ENCODE measurements at regions not wholly inside any gene's neighbourhood (a gene's known extent, or its start where the extent isn't known, plus 50 kb on each side); places are given as distances from the start of the nearest gene placed in this dataset.

- TF ChIP-seq REST (IDR thresholded peaks at IDR 0.05; ENCODE audit: unreplicated experiment): no peak
- no peak for TF ChIP-seq JUNB (IDR thresholded peaks at IDR 0.05; ENCODE audit: unreplicated experiment)
- no peak for TF ChIP-seq CREB1 (CRISPR knock-in tag; IDR thresholded peaks at IDR 0.05; ENCODE audit: low read depth)
- no peak for TF ChIP-seq ZNF331 (CRISPR knock-in tag; IDR thresholded peaks at IDR 0.05; ENCODE audit: low read depth)
- TF ChIP-seq STAT1 (IDR thresholded peaks at IDR 0.05; ENCODE audit: unreplicated experiment): no peak
- TF ChIP-seq EZH2 (IDR thresholded peaks at IDR 0.05; ENCODE audit: low read depth, unreplicated experiment): no peak
Observed at GRCh38 chr21:33978585-33978984, 63.0 kb upstream of the ATP5PO start (continued).

DNA sequence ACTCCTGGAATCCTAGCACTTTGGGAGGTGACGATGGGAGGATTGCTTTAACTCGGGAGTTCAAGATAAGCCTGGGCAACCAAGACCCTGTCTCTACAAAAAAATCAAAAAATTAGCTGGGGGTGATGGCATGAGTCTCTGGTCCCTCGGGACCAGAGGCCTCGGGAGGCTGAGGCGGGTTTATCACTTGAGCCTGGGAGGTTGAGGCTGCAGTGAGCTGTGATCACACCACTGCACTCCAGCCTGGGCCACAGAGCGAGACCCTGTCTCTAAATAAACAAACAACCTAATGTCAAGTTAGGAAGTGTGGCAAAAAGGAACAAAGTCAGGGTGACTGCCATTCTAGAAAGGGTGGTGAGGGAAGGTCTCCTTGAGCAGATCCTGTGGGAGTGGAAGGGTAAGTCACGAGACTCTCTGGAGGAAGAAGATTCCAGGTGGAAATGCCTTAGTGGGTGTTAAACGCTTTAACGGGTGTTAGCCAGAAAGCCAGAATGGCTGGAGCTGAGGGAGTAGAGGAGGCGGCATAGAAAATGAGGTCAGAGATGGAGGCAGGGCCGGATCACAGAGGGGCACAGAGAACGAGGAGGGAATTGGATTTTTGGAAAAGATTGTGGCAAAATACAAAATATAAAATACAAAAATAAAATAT lies 62.2 kb upstream of the ATP5PO start:
- H3K9me2 ChIP-seq (ENCODE audit: insufficient read depth): no peaks in the 10 kb centered on the region; the same call in 1 of the 2 replicates
- no peak overlapping the region for H3K27ac ChIP-seq (ENCODE audit: low read depth)
- no peak overlapping the region for H3K4me3 ChIP-seq
- Mint-ChIP-seq H3K4me1 (peaks cover 19% of the 10 kb centered on the region), H3K27ac (no peak overlapping the region), H3K36me3 (ENCODE audit: low read depth) (no peaks in the 10 kb centered on the region), H3K4me3 (no peak overlapping the region), H3K9me3 (no peaks in the 10 kb centered on the region), H3K27me3 (ENCODE audit: insufficient read depth, low read depth, poor library complexity) (no peaks in the 10 kb centered on the region)
- ATAC-seq: no peak
- H3K36me3 ChIP-seq (ENCODE audit: insufficient read depth): no peaks in the 10 kb centered on the region
- peaks cover 20% of the 10 kb centered on the region for H3K4me1 ChIP-seq (ENCODE audit: insufficient read depth)
- H3F3A ChIP-seq (replicated peaks; ENCODE audit: low read depth): no peaks in the 10 kb centered on the region
- H3K27me3 ChIP-seq (ENCODE audit: insufficient read depth): no peaks in the 10 kb centered on the region
- H2AFZ ChIP-seq: no peak overlapping the region
- DNase-seq (ENCODE audit: low spot score): no peak
- no peak overlapping the region for H3K4me2 ChIP-seq
- no peaks in the 10 kb centered on the region for H4K20me1 ChIP-seq (replicated peaks; ENCODE audit: insufficient read depth)
- H3K79me2 ChIP-seq (replicated peaks; ENCODE audit: insufficient read depth): no peaks in the 10 kb centered on the region
- TF ChIP-seq CREB1 (CRISPR knock-in tag; IDR thresholded peaks at IDR 0.05; ENCODE audit: low read depth) (no peak), ETS1 (IDR thresholded peaks at IDR 0.05) (no peak), POLR2AphosphoS5 (IDR thresholded peaks at IDR 0.05; ENCODE audit: low read depth) (no peak), EZH2phosphoT487 (IDR thresholded peaks at IDR 0.05; ENCODE audit: unreplicated experiment) (no peak), NANOG (IDR thresholded peaks at IDR 0.05; ENCODE audit: borderline replicate concordance) (no peak)
- TF ChIP-seq, protein P1, sequence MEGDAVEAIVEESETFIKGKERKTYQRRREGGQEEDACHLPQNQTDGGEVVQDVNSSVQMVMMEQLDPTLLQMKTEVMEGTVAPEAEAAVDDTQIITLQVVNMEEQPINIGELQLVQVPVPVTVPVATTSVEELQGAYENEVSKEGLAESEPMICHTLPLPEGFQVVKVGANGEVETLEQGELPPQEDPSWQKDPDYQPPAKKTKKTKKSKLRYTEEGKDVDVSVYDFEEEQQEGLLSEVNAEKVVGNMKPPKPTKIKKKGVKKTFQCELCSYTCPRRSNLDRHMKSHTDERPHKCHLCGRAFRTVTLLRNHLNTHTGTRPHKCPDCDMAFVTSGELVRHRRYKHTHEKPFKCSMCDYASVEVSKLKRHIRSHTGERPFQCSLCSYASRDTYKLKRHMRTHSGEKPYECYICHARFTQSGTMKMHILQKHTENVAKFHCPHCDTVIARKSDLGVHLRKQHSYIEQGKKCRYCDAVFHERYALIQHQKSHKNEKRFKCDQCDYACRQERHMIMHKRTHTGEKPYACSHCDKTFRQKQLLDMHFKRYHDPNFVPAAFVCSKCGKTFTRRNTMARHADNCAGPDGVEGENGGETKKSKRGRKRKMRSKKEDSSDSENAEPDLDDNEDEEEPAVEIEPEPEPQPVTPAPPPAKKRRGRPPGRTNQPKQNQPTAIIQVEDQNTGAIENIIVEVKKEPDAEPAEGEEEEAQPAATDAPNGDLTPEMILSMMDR (conservative IDR thresholded peaks at IDR 0.05; ENCODE audit: low read depth in 2 of 2): no peak
- TF ChIP-seq, protein P2, sequence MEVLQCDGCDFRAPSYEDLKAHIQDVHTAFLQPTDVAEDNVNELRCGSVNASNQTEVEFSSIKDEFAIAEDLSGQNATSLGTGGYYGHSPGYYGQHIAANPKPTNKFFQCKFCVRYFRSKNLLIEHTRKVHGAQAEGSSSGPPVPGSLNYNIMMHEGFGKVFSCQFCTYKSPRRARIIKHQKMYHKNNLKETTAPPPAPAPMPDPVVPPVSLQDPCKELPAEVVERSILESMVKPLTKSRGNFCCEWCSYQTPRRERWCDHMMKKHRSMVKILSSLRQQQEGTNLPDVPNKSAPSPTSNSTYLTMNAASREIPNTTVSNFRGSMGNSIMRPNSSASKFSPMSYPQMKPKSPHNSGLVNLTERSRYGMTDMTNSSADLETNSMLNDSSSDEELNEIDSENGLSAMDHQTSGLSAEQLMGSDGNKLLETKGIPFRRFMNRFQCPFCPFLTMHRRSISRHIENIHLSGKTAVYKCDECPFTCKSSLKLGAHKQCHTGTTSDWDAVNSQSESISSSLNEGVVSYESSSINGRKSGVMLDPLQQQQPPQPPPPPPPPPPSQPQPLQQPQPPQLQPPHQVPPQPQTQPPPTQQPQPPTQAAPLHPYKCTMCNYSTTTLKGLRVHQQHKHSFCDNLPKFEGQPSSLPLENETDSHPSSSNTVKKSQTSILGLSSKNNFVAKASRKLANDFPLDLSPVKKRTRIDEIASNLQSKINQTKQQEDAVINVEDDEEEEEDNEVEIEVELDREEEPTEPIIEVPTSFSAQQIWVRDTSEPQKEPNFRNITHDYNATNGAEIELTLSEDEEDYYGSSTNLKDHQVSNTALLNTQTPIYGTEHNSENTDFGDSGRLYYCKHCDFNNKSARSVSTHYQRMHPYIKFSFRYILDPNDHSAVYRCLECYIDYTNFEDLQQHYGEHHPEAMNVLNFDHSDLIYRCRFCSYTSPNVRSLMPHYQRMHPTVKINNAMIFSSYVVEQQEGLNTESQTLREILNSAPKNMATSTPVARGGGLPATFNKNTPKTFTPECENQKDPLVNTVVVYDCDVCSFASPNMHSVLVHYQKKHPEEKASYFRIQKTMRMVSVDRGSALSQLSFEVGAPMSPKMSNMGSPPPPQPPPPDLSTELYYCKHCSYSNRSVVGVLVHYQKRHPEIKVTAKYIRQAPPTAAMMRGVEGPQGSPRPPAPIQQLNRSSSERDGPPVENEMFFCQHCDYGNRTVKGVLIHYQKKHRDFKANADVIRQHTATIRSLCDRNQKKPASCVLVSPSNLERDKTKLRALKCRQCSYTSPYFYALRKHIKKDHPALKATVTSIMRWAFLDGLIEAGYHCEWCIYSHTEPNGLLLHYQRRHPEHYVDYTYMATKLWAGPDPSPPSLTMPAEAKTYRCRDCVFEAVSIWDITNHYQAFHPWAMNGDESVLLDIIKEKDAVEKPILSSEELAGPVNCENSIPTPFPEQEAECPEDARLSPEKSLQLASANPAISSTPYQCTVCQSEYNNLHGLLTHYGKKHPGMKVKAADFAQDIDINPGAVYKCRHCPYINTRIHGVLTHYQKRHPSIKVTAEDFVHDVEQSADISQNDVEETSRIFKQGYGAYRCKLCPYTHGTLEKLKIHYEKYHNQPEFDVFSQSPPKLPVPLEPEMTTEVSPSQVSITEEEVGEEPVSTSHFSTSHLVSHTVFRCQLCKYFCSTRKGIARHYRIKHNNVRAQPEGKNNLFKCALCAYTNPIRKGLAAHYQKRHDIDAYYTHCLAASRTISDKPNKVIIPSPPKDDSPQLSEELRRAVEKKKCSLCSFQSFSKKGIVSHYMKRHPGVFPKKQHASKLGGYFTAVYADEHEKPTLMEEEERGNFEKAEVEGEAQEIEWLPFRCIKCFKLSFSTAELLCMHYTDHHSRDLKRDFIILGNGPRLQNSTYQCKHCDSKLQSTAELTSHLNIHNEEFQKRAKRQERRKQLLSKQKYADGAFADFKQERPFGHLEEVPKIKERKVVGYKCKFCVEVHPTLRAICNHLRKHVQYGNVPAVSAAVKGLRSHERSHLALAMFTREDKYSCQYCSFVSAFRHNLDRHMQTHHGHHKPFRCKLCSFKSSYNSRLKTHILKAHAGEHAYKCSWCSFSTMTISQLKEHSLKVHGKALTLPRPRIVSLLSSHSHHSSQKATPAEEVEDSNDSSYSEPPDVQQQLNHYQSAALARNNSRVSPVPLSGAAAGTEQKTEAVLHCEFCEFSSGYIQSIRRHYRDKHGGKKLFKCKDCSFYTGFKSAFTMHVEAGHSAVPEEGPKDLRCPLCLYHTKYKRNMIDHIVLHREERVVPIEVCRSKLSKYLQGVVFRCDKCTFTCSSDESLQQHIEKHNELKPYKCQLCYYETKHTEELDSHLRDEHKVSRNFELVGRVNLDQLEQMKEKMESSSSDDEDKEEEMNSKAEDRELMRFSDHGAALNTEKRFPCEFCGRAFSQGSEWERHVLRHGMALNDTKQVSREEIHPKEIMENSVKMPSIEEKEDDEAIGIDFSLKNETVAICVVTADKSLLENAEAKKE (CRISPR knock-in tag; IDR thresholded peaks at IDR 0.05): no peak

Measured in GM23338 (cell line).